ENCODE measurements at regions not wholly inside any gene's neighbourhood (a gene's known extent, or its start where the extent isn't known, plus 50 kb on each side); places are given as distances from the start of the nearest gene placed in this dataset.

GRCh38 chr10:83880252-83880791 lies 259.0 kb upstream of the GHITM start:
- DNase-seq (ENCODE audit: low read depth) = no peak

GRCh38 chr10:83881661-83882060 lies 257.6 kb upstream of the GHITM start:
- DNase-seq (ENCODE audit: low read depth) = no peak

- DNase-seq (ENCODE audit: low read depth) = no peak
These were observed 252.4 kb upstream of the GHITM start for GRCh38 chr10:83886871-83887270.

DNA sequence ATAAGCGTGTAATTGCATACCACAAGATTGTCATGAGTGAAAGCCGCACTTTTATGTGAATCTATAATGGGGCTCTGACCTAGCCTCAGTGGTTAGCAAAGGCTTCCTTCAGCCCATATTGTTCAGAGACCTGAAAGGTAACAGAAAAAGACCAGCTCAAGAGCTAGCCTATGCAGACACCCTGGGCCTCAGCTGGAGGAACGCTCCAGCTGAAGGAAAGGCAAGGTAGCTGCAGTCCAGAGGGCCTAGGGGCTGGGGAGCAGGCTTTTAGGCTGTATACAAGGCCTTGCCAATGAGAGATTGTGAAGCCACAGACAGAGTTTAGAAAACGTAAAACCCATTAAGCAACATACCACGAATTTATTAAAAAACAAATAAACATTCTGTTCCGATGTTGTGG lies 246.6 kb upstream of the GHITM start:
- DNase-seq (ENCODE audit: low read depth) = no peak

DNA sequence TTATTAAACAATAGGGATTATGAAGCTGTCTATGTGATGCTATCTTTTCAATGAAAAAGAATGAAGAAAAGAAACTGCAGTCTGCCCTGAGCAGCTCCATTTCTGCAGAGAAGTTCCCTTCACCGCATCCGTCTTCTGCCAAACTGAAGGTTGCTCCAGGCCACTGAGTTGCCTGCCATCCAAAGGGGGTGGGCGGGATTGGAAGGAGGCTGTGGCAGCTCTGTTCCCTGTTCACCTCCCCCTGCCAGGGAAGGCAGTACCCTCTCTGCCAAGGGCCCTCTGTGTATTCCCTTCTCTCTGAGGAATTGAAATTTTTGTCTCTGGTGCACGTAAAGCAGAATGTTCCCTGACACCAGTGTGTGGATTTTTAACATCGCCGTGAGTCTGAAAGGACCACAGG lies 243.1 kb upstream of the GHITM start:
- no peak for DNase-seq (ENCODE audit: low read depth)

DNA sequence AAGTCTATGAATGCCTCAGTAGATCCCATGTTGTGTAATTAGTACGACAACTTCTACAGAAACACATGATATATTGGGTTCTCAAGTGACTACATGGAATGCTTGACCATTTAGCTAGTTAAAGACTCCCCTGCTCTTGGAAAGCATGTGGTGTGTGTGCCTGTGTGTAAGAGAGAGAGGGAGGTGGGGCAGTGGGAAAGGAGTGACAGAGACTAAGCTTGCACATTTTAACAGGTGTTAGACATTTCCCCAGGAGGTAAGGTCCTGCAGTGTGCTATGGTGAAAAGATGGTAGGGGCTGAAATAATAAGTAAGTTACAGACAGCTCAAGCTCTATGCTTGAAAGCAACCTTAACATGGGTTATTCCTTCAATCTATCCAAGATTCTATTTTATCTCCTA lies 241.7 kb upstream of the GHITM start:
- DNase-seq (ENCODE audit: low read depth) = no peak

DNA sequence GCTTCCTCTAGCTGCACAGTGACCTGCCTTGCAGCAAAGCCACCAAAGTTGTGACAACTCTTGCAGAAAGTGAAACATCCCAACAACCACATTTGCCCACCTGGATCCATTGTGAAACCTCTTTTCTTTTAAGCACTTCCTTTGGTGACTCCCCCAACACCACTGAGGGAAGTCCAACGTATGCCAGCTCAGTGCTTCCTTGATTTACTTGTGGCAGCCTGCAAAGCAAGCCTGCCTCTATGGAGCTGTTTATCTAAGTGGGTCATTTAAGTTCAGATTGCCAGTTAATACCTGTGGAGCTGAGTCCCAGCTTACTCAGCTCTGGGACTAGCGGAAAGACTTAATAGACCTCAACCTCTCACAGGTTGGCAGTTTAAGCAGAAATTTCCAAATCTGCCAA lies 230.8 kb upstream of the GHITM start:
- DNase-seq (ENCODE audit: low read depth) = no peak

- no peak for DNase-seq (ENCODE audit: low read depth)
These were observed 230.3 kb upstream of the GHITM start for GRCh38 chr10:83909001-83909400.

GRCh38 chr10:83915801-83916200 lies 223.5 kb upstream of the GHITM start:
- DNase-seq (ENCODE audit: low read depth) = no peak

DNA sequence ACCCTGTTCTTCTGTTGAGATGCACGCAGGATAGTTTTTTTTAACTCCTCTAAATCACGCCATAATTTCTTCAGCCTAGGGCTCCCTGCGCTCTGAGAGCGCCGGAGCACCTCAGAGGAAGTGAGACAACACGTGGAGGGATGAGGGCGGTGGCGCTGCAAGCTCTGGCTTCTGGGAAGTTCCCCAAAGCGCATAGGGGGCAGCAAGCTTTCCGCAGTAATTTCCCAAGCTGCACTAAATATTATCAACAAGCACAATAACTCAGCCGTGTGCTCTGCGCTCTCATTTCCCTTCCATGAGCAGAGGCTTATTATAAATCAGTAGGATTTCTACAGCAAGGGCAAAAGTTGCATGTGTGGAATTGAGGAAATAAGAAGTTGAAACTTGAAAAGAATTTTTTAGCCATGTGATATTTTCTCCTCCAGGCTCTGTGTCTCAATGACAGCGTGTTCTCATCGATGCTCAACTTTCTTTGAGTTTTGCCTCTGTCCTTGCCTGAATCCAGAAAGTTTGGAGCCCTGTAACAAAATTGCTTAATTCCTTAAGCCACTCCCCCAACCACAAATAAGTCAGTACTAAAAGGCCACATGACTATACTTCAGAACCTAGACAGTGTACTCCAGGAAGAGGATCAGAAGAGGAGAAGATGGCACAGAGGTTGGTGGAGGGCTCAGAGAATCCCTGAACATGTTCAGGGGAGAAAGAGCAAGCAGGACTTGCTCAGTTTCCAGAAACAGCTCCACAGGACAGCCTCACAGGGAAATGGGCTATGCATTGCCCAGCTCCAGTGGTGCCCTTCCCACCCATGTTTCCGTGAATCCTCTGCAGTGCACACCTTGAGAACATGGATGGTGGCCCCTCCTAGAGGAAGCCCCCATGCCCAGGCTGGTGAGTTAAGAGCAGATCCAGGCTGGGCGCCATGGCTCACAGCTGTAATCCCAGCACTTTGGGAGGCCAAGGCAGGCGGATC lies 221.5 kb upstream of the GHITM start:
- DNase-seq (ENCODE audit: low read depth) = no peak

DNA sequence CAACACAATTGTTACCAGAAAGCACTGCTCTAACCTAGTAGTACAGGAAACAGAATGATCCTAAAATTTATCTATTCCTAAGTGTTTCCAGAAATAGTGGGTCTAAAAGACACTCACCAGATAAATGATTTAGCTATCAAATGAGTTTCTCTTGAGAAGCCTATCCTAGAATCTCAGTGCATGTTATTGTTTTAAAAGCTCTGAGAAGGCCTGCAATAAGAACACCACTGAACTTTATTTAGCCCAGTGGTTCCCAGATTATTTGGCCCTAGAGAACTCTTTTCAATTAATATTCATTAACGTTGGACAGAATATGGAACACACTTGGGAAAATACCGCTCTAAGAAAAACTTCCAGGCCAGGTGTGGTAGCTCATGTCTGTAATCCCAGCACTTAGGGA lies 220.1 kb upstream of the GHITM start:
- no peak for DNase-seq (ENCODE audit: low read depth)

DNA sequence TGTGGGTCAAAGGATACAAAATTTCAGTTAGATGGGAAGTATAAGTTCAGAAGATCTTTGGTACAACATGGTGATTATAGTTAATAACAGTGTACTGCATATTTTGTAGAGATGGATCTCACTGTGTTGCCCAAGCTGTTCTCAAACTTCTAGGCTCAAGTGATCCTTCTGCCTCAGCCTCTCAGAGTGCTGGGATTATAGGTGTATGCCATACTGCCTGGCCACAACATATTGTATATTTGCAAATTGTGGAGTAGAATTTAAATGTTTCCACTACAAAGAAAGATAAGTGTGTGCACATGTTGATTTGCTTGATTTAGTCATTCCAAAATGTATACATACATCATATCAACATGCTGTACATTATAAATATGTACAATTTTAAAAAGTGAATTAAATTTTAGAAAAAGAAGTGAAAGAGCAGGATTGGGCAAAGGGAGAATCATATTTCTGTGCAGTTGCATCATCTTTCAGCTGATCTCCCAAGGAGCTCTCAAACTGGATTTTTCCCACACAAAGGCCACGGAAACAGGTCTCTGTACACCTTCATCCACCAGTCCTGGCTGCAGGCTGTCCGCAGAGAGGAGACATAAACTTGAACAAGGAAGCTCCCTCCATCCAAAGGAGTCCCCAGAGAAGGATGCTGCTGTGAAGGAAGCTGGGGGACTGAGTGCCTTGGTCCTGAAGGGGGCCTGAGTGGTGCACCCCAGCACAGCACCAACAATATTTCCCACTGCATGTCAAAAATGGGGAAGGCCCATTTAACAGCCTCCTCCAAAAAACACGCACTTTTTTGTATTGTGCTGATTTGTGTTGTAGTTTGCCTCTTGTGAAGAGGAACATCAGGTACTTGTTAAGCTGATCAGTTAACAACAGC lies 217.1 kb upstream of the GHITM start:
- no peak for DNase-seq (ENCODE audit: low read depth)

DNA sequence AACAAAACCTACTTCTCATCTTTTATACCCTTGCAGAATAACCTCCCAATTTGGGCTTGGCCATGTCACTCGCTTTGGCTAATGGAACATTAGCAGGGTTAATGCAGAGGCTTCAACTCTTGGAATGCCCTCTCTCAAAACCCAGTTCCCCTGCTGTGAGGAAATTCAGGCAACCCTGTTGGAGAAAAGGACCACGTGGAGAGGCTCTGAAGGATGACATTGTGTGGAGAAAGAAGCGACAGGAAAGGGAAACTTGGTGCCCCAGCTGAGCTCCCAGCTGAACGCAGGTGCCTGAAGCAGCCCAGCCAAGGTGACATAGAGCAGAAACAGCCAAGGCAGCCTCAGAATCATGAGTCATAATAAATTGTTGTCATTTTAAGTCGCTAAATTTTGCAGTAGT lies 214.2 kb upstream of the GHITM start:
- DNase-seq (ENCODE audit: low read depth) = no peak

DNA sequence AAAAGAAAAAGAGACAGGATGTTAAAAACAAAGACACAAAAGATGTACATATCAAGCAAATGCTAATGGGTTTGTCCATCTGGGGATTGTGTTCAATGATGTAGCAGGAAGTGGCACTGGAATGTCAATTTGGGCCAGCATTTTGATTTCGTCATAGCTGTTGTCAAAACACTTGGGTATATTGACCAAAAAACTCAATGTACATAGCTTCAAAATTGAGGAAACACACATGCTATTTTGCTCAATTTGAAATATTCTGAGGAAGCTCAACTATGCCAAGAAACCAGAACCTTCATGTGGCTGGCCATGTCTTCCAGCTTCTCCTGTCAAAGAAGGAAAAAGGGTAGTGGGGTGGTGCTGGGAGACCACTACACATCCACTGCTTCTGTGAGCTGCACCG lies 212.7 kb upstream of the GHITM start:
- DNase-seq (ENCODE audit: low read depth) = no peak

DNA sequence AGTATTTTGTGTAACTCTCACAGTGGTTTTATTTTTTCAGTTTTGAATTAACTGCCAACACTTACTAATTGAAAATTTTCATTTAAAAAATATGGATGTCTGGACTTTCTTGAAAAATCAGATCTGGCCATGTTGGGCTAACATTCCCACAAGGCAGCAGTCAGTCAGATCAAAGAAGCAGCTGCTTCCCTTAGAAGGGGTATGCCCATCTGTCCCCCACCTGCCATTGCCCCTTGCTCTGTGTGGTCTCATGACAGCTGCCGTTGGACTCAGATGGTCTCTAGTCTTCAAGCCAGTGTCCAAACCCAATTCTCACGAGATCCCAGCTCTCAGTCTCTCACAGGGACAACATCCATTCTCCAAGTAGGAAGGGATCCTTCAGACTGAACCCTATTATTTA lies 212.1 kb upstream of the GHITM start:
- DNase-seq (ENCODE audit: low read depth) = no peak

DNA sequence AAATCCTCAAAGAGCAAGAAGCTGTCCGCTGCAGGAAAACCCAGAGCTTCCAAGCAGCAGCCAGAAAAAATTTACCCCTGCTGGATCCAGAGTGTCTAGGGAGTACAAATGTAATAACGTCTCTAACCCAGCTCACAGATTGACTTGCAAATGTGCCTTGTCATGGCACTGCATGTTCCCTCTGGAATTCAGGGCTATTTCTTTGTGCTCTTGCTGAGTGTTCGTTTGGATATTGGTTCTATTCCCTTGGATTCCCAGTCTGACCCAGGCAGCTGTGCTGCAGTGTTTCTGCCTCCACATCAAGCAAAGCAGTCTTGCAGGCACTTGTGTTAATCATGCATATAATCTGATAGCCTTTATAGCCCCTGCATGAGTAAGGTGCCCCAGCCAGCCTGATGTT lies 209.9 kb upstream of the GHITM start:
- DNase-seq (ENCODE audit: low read depth) = no peak

- DNase-seq (ENCODE audit: low read depth) = no peak
These were observed 207.6 kb upstream of the GHITM start for GRCh38 chr10:83931669-83932068.

- no peak for DNase-seq (ENCODE audit: low read depth)
These were observed 207.1 kb upstream of the GHITM start for GRCh38 chr10:83932245-83932644.

GRCh38 chr10:83934062-83934461 lies 205.2 kb upstream of the GHITM start:
- DNase-seq (ENCODE audit: low read depth) = no peak

GRCh38 chr10:83934641-83935338 lies 204.5 kb upstream of the GHITM start:
- DNase-seq (ENCODE audit: low read depth) = no peak

GRCh38 chr10:83935339-83935736 lies 204.0 kb upstream of the GHITM start:
- no peak for DNase-seq (ENCODE audit: low read depth)

- no peak for DNase-seq (ENCODE audit: low read depth)
These were observed 203.4 kb upstream of the GHITM start for GRCh38 chr10:83935911-83936310.

Measured in ELR (cell line).